Gastroesophageal sphincter (tissue), 4 donors: ENCODE measurements at regions not wholly inside any gene's neighbourhood (a gene's known extent, or its start where the extent isn't known, plus 50 kb on each side); places are given as distances from the start of the nearest gene placed in this dataset.

Experiments
- ATAC-seq: fragments of 150-250 bp; one replicate; pipeline ENCODE4 v1.9.1; 2016; ENCODE audit warnings: mild to moderate bottlenecking, moderate library complexity
- H3K27ac ChIP-seq, 4 donors: fragments of 200-600 bp; sonication (generic) in 3 of 4; 1 replicate in 3 of 4; 2 replicates in 1 of 4; pipeline ENCODE4 v1.5.1; 2016 to 2019
- H3K27me3 ChIP-seq: fragments of 200-600 bp; sonication (generic); one replicate; pipeline ENCODE4 v1.5.1; 2019
- H3K36me3 ChIP-seq, 2 donors: fragments of 200-600 bp; sonication (generic); one replicate each; pipeline ENCODE4 v1.5.1; 2019; ENCODE audit warnings: control low read depth in 1 of 2
- H3K4me1 ChIP-seq, 3 donors: fragments of 200-600 bp; sonication (generic); 1 replicate in 2 of 3; 2 replicates in 1 of 3; pipeline ENCODE4 v1.5.1; 2016 to 2019; ENCODE audit warnings: control low read depth in 2 of 3
- H3K4me3 ChIP-seq, 2 donors: fragments of 200-600 bp; sonication (generic); one replicate each; pipeline ENCODE4 v1.5.1; 2019; ENCODE audit warnings: mild to moderate bottlenecking in 1 of 2, moderate library complexity in 1 of 2
- H3K9me3 ChIP-seq, 3 donors: fragments of 200-600 bp; sonication (generic); one replicate each; pipeline ENCODE4 v1.5.1; 2017 to 2019; ENCODE audit warnings: control low read depth in 2 of 3
- EP300 ChIP-seq: sonication (generic); formaldehyde crosslinking; IDR thresholded peaks from one replicate; pipeline ENCODE4 v1.6.1; 2017; ENCODE audit warnings: antibody characterized with exemption, mild to moderate bottlenecking
- POLR2A ChIP-seq, 2 donors: fragments of 450-650 bp; IDR thresholded peaks; one replicate each; pipeline ENCODE4 v1.6.1; 2017; ENCODE audit warnings: antibody characterized with exemption in 2 of 2, mild to moderate bottlenecking in 2 of 2, moderate library complexity in 1 of 2
- POLR2AphosphoS5 ChIP-seq: sonication (generic); formaldehyde crosslinking; IDR thresholded peaks from one replicate; pipeline ENCODE4 v1.6.1; 2017; ENCODE audit warnings: antibody characterized with exemption
- WGBS, 2 donors: methylation state at CpG; one replicate each; pipeline ENCODE4 v1.1.5; 2018; ENCODE audit warnings: low coverage in 1 of 2; 5-methylcytosine and 5-hydroxymethylcytosine counted together
- TF ChIP-seq, protein P1 (sequence below), 4 experiments: fragments of 200-600 bp in 2 of 4; fragments of 450-650 bp in 2 of 4; sonication (generic) in 1 of 4; IDR thresholded peaks; one replicate each; pipeline ENCODE4 v1.5.1; 2017 to 2019; ENCODE audit warnings: antibody characterized with exemption in 4 of 4, mild to moderate bottlenecking in 2 of 4, moderate library complexity in 2 of 4

DNA sequence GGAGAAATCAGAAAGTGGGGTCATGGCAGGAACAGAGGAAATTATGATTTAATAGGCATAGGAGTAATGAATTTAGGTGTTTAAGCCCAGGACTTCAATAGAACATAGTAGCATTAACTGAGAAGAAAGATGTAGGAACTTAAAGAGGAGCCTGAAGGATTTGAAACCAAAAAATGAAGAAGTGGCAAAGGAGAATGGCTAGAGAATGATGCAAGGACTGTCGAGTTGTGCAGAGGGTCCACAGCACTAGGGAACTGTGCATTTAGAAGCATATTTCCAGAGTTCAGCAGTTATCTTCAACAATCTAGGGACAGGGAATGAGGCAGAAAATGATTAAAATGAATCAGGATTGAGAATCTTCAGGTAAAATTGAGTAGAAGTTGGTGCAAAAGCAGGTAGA lies 328.1 kb upstream of the LYPLAL1 start:
- H3K27me3 ChIP-seq = no peaks in the 10 kb centered on the region
- no peak for TF ChIP-seq POLR2A (IDR thresholded peaks at IDR 0.05)
- TF ChIP-seq EP300 = no peak
- TF ChIP-seq, protein P1, sequence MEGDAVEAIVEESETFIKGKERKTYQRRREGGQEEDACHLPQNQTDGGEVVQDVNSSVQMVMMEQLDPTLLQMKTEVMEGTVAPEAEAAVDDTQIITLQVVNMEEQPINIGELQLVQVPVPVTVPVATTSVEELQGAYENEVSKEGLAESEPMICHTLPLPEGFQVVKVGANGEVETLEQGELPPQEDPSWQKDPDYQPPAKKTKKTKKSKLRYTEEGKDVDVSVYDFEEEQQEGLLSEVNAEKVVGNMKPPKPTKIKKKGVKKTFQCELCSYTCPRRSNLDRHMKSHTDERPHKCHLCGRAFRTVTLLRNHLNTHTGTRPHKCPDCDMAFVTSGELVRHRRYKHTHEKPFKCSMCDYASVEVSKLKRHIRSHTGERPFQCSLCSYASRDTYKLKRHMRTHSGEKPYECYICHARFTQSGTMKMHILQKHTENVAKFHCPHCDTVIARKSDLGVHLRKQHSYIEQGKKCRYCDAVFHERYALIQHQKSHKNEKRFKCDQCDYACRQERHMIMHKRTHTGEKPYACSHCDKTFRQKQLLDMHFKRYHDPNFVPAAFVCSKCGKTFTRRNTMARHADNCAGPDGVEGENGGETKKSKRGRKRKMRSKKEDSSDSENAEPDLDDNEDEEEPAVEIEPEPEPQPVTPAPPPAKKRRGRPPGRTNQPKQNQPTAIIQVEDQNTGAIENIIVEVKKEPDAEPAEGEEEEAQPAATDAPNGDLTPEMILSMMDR (IDR thresholded peaks at IDR 0.05) = no peak
- no peak for TF ChIP-seq POLR2AphosphoS5
- H3K4me1 ChIP-seq = no peaks in the 10 kb centered on the region
- H3K36me3 ChIP-seq = no peaks in the 10 kb centered on the region
- 83% methylated on average over 1 of the region's 1 CpG for WGBS, 2 donors
- H3K27ac ChIP-seq = no peak overlapping the region
- H3K9me3 ChIP-seq = no peaks in the 10 kb centered on the region
- H3K4me3 ChIP-seq = no peak overlapping the region
- ATAC-seq = no peak

DNA sequence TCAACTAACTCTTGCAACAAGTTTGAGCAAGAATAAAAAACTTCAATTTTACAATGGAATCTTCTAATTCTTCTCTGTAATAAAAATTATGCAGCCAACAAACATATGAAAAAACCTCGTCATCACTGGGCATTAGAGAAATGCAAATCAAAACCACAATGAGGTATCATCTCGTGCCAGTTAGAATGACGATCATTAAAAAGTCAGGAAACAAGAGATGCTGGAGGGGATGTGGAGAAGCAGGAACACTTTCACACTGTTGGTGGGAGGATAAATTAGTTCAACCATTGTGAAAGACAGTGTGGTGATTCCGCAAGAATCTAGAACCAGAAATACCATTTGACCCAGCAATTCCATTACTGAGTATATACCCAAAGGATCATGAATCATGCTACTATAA lies 327.5 kb upstream of the LYPLAL1 start:
- 91 to 94% methylated on average over 4 of the region's 4 CpGs for WGBS, 2 donors
- Histone ChIP-seq H3K9me3 (no peaks in the 10 kb centered on the region), H3K27ac (no peak overlapping the region), H3K4me3 (no peak overlapping the region), H3K27me3 (no peaks in the 10 kb centered on the region), H3K36me3 (no peaks in the 10 kb centered on the region), H3K4me1 (no peaks in the 10 kb centered on the region)
- ATAC-seq = no peak
- TF ChIP-seq EP300 (no peak), POLR2A (IDR thresholded peaks at IDR 0.05) (no peak), POLR2AphosphoS5 (no peak)
- TF ChIP-seq, protein P1 (IDR thresholded peaks at IDR 0.05) = no peak

DNA sequence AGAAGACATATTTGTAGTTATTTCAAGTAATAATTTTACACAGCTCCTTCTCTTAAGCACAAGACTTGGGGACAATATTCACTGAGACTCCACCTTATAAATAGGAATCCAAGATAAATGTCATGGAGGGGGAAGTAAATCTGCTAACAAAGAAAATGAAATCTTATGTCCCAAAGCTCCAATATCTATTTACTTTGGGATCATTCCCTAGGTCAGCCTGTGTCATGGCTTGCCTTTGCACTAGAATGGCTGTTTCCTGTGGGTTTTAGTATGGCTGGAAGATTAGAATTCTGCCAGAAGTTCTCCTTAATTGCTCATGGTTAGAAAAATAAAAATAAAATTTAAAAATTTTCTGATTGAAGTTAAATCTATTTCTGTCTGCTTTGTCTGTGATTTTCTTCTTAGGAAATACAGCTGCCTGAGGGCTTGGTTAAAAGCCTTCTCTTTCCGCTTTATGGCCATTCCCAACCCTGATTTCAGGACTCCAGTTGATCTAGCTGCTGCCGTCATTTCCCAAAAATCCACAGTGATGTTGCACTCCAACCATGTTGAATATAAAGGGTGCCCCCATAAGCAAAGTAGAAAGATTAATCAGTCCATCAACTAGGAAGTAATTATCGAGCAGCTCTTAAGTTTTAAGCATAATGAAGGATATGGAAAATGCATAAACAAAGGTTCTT lies 326.4 kb upstream of the LYPLAL1 start:
- TF ChIP-seq, protein P1 (IDR thresholded peaks at IDR 0.05) = no peak
- TF ChIP-seq POLR2AphosphoS5 = no peak
- no peak for ATAC-seq
- 81 to 93% methylated on average over 3 of the region's 3 CpGs for WGBS, 2 donors

DNA sequence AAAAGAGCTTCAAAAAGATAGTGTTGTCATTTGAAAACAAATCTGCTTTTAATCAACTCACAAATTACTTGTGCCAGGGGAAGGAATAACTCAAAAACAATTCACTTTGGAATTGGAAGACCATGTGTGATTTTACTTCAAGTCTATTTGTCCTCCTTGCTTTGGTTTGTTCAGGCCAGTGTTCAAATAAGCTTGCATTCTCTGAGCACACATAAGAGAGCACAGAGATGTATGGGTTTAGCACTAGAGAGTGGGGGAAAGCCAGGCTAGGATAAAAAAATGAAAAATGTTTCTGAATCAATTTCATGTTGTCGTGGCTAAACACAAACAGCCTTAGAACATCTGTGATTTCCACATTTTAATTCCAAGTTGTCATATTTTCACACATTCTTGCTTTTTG lies 325.7 kb upstream of the LYPLAL1 start:
- TF ChIP-seq, protein P1 (IDR thresholded peaks at IDR 0.05) = no peak
- TF ChIP-seq POLR2A (IDR thresholded peaks at IDR 0.05) (no peak), POLR2AphosphoS5 (no peak), EP300 (no peak)
- Histone ChIP-seq H3K9me3 (no peaks in the 10 kb centered on the region), H3K4me1 (no peaks in the 10 kb centered on the region), H3K27ac (no peak overlapping the region), H3K36me3 (no peaks in the 10 kb centered on the region), H3K4me3 (no peak overlapping the region), H3K27me3 (no peaks in the 10 kb centered on the region)
- ATAC-seq = no peak
- 53% methylated on average over 1 of the region's 1 CpG; no CpG with 5 or more reads in 1 of the 2 donors for WGBS, 2 donors

More for the DNA sequence above, 326.4 kb upstream of the LYPLAL1 start:
- Histone ChIP-seq H3K9me3 (no peaks in the 10 kb centered on the region), H3K4me3 (no peak overlapping the region), H3K36me3 (no peaks in the 10 kb centered on the region), H3K27me3 (no peaks in the 10 kb centered on the region), H3K4me1 (no peaks in the 10 kb centered on the region), H3K27ac (no peak overlapping the region)

DNA sequence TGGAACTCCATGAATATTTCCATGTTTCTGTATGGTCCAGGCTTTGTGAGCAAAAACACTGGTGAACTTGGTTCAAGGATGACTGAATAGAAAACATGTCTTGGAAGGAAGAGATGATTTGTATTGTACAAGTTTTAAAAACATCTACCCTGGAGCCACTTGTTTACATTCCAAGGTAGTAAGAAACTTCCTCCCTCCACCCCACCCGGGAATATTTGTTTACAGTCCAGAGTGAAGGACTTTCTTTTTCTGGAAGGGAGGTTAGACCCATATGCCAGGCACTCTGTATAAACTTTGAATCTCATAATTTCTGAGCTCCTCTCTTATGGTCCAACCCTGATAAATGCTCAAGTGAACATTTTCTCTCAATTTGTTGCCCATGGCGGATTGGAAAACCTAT lies 323.3 kb upstream of the LYPLAL1 start:
- no peaks in the 10 kb centered on the region for H3K36me3 ChIP-seq
- ATAC-seq = no peak
- H3K27ac ChIP-seq = no peak overlapping the region
- H3K4me1 ChIP-seq = no peaks in the 10 kb centered on the region
- TF ChIP-seq, protein P1 (IDR thresholded peaks at IDR 0.05) = no peak
- TF ChIP-seq POLR2AphosphoS5 (no peak), EP300 (no peak), POLR2A (IDR thresholded peaks at IDR 0.05) (no peak)
- H3K4me3 ChIP-seq = no peak overlapping the region
- WGBS, 2 donors = 44 to 63% methylated on average over 2 of the region's 2 CpGs
- no peaks in the 10 kb centered on the region for H3K27me3 ChIP-seq
- H3K9me3 ChIP-seq = no peaks in the 10 kb centered on the region
